HG03039 (cell line): ENCODE measurements at regions not wholly inside any gene's neighbourhood (a gene's known extent, or its start where the extent isn't known, plus 50 kb on each side); places are given as distances from the start of the nearest gene placed in this dataset.

Experiments
- ATAC-seq: cut with Tn5 transposase; IDR thresholded peaks from one replicate; pipeline ENCODE4 v1.9.1; 2021; ENCODE audit warnings: mild to moderate bottlenecking, moderate library complexity; ENCODE audit not compliant: unreplicated experiment

- no peak for ATAC-seq
Measured at GRCh38 chr9:85430659-85431338, 311.0 kb downstream of the AGTPBP1 start.

- ATAC-seq = no peak
Measured at GRCh38 chr9:85428230-85428629, 313.5 kb downstream of the AGTPBP1 start.

- ATAC-seq = no peak
Measured at GRCh38 chr9:85427772-85428171, 314.0 kb downstream of the AGTPBP1 start.

- ATAC-seq = no peak
Measured at GRCh38 chr9:85425153-85425611, 316.6 kb downstream of the AGTPBP1 start.

- ATAC-seq = no peak
Measured at GRCh38 chr9:85423422-85423821, 318.3 kb downstream of the AGTPBP1 start.

- no peak for ATAC-seq
Measured at GRCh38 chr9:85421641-85422040, 320.1 kb downstream of the AGTPBP1 start.

- no peak for ATAC-seq
Measured at GRCh38 chr9:85420750-85421149, 321.0 kb downstream of the AGTPBP1 start.

- no peak for ATAC-seq
Measured at GRCh38 chr9:85417674-85418073, 324.1 kb downstream of the AGTPBP1 start.

GRCh38 chr9:85416715-85417114 is 325.0 kb downstream of the AGTPBP1 start:
- ATAC-seq = no peak

GRCh38 chr9:85414390-85414789 is 327.4 kb downstream of the AGTPBP1 start:
- ATAC-seq = no peak

GRCh38 chr9:85408494-85408893 is 333.3 kb downstream of the AGTPBP1 start:
- ATAC-seq = no peak

- no peak for ATAC-seq
Measured at GRCh38 chr9:85405566-85405950, 336.2 kb downstream of the AGTPBP1 start.

- no peak for ATAC-seq
Measured at GRCh38 chr9:85404911-85405565, 336.7 kb downstream of the AGTPBP1 start.

GRCh38 chr9:85402551-85402950 is 339.2 kb downstream of the AGTPBP1 start:
- no peak for ATAC-seq

GRCh38 chr9:85401998-85402397 is 339.8 kb downstream of the AGTPBP1 start:
- no peak for ATAC-seq

GRCh38 chr9:85397005-85397404 is 344.7 kb downstream of the AGTPBP1 start:
- ATAC-seq = no peak

- ATAC-seq = no peak
Measured at GRCh38 chr9:85392260-85392659, 349.5 kb downstream of the AGTPBP1 start.

GRCh38 chr9:85377731-85378289 is 363.9 kb downstream of the AGTPBP1 start:
- ATAC-seq = no peak

GRCh38 chr9:85368781-85369180 is 373.0 kb downstream of the AGTPBP1 start:
- ATAC-seq = no peak

GRCh38 chr9:85359161-85359560 is 382.6 kb downstream of the AGTPBP1 start:
- ATAC-seq = no peak

GRCh38 chr9:85349046-85349445 is 392.7 kb downstream of the AGTPBP1 start:
- ATAC-seq = no peak

GRCh38 chr9:85347541-85347940 is 394.2 kb downstream of the AGTPBP1 start:
- no peak for ATAC-seq
